Transverse colon (tissue), 4 donors: ENCODE measurements at regions not wholly inside any gene's neighbourhood (a gene's known extent, or its start where the extent isn't known, plus 50 kb on each side); places are given as distances from the start of the nearest gene placed in this dataset.

Experiments
- CTCF ChIP-seq, 5 experiments: fragments of 200-600 bp in 3 of 5; fragments of 450-650 bp in 2 of 5; sonication (generic) in 3 of 5; IDR thresholded peaks; 1 replicate in 2 of 5; 2 replicates in 3 of 5; pipeline ENCODE4 v1.5.1; 2016 to 2017; ENCODE audit warnings: antibody characterized with exemption in 5 of 5, inconsistent platforms in 3 of 5, mild to moderate bottlenecking in 2 of 5, moderate library complexity in 1 of 5
- EP300 ChIP-seq: sonication (generic); formaldehyde crosslinking; IDR thresholded peaks from one replicate; pipeline ENCODE4 v1.6.1; 2017; ENCODE audit warnings: antibody characterized with exemption, low read depth
- POLR2AphosphoS5 ChIP-seq, 3 donors: sonication (generic); formaldehyde crosslinking; IDR thresholded peaks; one replicate each; pipeline ENCODE4 v1.6.1; 2016; ENCODE audit warnings: antibody characterized with exemption in 3 of 3

- TF ChIP-seq EP300, result no peak
- TF ChIP-seq CTCF (IDR thresholded peaks at IDR 0.05), result no peak
- TF ChIP-seq POLR2AphosphoS5 (IDR thresholded peaks at IDR 0.05), result no peak
These were observed 270.4 kb downstream of the DOK5 start for GRCh38 chr20:54745780-54746179.
